Epithelial cell of proximal tubule (primary cell): ENCODE measurements at regions not wholly inside any gene's neighbourhood (a gene's known extent, or its start where the extent isn't known, plus 50 kb on each side); places are given as distances from the start of the nearest gene placed in this dataset.

ENCODE experiments used
- DNase-seq: peaks from one replicate; pipeline ENCODE4 v3.0.0-alpha.2; 2011; ENCODE audit warnings: low read depth
- H3K4me3 ChIP-seq: 2 replicates; pipeline ENCODE4 v1.5.1; 2011; ENCODE audit warnings: low read depth, mild to moderate bottlenecking, low read length
- TF ChIP-seq, protein P1 (sequence below): conservative IDR thresholded peaks from 2 replicates; pipeline ENCODE4 v1.5.1; 2012; ENCODE audit warnings: low read depth, mild to moderate bottlenecking, low read length

DNA sequence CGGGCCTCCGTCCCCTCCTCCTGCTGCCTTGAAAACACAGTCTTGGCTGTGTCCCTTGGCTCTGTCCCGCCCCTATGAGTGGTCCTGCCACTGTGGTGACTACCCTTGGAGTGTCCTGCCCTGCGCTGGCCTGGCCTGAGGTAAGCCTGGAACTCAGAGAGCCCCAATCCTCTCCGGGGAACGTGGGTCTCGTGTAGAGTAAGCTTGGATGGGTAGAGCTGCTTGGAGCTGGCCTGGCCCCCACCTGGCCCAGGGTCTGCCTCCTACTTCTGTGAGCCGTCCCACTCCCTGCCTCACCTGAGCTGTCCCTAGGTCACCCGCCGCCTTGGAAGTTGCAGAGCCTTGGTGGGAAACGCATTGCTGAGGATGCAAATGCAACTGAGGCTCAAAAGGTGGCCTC, 347.1 kb downstream of the CTTN start:
- no peak overlapping the region for H3K4me3 ChIP-seq
- TF ChIP-seq, protein P1, sequence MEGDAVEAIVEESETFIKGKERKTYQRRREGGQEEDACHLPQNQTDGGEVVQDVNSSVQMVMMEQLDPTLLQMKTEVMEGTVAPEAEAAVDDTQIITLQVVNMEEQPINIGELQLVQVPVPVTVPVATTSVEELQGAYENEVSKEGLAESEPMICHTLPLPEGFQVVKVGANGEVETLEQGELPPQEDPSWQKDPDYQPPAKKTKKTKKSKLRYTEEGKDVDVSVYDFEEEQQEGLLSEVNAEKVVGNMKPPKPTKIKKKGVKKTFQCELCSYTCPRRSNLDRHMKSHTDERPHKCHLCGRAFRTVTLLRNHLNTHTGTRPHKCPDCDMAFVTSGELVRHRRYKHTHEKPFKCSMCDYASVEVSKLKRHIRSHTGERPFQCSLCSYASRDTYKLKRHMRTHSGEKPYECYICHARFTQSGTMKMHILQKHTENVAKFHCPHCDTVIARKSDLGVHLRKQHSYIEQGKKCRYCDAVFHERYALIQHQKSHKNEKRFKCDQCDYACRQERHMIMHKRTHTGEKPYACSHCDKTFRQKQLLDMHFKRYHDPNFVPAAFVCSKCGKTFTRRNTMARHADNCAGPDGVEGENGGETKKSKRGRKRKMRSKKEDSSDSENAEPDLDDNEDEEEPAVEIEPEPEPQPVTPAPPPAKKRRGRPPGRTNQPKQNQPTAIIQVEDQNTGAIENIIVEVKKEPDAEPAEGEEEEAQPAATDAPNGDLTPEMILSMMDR = no peak

DNA sequence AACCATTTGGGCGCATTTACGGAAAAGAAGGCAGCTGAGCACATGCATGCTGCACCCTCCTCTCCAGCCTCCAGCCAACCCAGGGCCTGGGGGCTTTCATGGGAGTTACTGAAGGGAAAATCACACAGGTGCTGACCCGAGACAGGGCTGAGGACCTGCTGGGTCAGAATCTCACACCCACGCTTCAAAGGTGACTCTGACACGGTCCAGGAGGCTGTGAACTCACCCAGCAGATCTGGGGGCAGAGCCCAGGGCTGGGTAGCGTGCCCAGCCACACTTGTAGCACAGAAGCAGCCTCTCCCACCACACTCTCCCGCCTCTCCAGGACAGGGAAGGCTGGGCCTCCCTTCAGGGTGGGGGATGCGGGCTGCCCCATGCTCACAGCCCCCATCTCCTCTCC, 347.6 kb downstream of the CTTN start:
- no peak overlapping the region for H3K4me3 ChIP-seq
- DNase-seq = no peak
- TF ChIP-seq, protein P1 = no peak

More for the DNA sequence above, 347.1 kb downstream of the CTTN start:
- DNase-seq = no peak

DNA sequence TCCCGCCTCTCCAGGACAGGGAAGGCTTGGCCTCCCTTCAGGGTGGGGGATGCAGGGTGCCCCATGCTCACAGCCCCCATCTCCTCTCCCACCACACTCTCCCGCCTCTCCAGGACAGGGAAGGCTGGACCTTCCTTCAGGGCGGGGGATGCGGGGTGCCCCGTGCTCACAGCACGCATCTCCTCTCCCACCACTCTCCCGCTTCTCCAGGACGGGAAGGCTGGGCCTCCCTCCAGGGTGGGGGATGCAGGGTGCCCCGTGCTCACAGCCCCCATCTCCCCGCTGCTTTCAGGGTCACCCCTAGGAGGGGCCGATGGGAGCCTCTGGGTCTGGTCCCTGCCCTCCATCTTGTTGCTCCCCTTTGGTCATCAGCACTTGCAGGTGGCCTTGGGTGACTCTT, 348.0 kb downstream of the CTTN start:
- DNase-seq = no peak
- TF ChIP-seq, protein P1 = no peak
- H3K4me3 ChIP-seq = no peak overlapping the region

DNA sequence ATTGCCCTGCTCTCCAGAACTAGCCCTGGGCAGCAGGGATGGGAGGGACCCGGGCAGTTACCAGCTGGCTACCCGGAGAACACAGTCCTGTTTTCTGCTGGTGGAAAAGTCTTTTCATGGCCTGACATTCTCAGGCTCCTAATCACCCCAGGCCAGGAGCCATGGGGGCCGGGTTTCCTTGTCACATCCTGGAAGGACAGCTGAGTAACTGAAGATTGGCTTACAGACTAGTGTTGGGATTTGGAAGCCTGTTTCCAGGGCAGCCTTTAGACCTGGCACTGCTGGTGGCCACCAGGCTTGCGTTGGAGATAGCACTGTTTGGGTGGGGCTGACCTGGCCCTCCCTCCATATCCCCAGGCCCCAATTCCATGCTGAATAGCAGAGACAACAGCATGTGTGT, 349.0 kb downstream of the CTTN start:
- TF ChIP-seq, protein P1 = no peak
- no peak overlapping the region for H3K4me3 ChIP-seq
- DNase-seq = no peak

DNA sequence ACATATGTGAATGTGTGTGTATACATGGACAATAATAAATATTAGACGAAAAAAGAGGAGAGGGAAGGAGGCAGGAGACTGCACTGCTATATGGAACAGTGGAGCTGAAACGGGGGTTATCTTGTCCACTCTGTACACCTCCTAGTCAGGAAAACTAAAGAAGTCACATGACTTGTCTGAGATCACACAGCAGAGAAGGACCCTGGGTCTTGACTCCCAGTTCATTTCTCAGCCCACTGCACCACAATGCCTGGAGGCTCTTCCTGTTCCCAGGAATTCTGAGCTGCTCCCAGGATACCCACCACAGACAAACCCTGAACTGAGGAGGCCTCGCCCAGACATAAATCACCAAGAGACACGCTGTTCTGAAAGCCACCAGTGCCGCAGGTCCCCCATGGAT, 349.6 kb downstream of the CTTN start:
- TF ChIP-seq, protein P1 = no peak
- no peak for DNase-seq
- H3K4me3 ChIP-seq = no peak overlapping the region

DNA sequence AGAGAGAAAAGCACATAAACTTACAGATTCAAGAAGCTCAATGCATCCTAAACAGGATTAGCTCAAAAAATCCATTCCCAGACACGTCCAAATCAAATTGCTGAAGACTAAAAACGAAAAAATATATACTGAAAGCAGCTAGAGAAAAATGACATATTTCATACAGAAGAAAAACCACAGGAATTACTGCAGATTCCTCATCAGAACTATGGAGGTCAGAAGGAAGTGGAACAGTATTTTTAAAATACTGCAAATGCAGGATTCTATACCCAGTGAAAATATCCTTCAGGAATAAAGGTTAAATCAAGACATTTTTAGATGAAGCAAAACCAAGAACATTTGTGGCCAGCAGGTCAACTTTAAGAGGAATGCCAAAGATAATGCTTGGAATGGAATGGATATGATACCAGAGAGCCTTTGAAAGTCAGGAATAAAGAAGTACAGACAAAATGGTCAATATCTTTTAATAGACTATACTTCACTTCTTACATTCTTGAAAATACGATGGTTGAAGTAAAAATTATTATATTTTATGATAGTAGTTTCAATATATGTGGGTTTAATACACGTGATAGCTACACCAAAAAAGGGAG, 352.9 kb downstream of the CTTN start:
- no peak for DNase-seq
- TF ChIP-seq, protein P1 = no peak
- no peak overlapping the region for H3K4me3 ChIP-seq

DNA sequence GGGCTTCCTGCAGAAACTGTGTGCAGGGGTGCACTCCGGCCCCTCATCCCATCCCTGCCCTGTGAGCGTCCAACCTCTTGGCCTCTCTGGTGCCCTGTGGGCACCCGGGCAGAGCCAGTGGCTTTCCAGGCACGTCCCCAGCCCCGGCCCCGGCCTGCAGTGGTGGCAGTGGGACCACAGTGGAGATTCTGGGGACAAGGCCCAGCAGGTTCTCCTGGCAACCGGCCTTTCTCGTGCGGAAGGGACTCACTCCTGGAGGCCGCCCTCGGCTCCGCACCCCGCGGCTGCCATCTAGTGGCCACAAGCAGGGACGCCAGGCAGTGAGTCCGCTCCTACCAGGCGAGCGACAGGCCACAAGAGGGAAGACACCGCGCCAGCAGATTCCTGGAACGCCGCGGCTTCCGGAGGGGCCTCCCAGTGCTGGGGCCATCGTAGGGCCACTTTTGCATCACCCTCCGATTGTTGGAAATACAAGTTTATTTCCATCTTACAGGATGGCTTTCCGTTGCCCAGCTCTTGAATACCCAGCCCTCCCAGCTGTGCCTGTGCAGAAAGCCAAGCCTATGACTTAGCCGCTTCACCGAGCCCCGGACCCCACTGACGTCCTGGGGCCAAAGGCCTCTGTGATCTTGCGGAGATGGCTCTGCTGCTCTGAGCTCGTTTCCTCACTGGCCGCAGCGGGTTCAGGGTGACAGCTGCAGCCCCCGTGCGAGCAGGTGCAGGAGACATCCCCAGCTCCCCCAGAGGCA, 357.3 kb downstream of the CTTN start:
- TF ChIP-seq, protein P1 = peak; percentile 83
- peak; percentile 12 for DNase-seq
- H3K4me3 ChIP-seq = no peak overlapping the region
